ENCODE measurements at regions not wholly inside any gene's neighbourhood (a gene's known extent, or its start where the extent isn't known, plus 50 kb on each side); places are given as distances from the start of the nearest gene placed in this dataset.

GRCh38 chr4:181148470-181148869, 1094.7 kb upstream of the TENM3 start:
- 56 to 75% methylated on average over 5 of the region's 5 CpGs for whole genome bisulfite sequencing, 2 donors
- Histone ChIP-seq H3K9me3 (no peaks in the 10 kb centered on the region), H3K4me1 (no peaks in the 10 kb centered on the region), H3K4me3 (replicated peaks in 1 of 3) (no peak overlapping the region), H3K36me3 (no peaks in the 10 kb centered on the region), H3K27me3 (no peaks in the 10 kb centered on the region), H3K27ac (no peak overlapping the region)
- TF ChIP-seq, protein P1, sequence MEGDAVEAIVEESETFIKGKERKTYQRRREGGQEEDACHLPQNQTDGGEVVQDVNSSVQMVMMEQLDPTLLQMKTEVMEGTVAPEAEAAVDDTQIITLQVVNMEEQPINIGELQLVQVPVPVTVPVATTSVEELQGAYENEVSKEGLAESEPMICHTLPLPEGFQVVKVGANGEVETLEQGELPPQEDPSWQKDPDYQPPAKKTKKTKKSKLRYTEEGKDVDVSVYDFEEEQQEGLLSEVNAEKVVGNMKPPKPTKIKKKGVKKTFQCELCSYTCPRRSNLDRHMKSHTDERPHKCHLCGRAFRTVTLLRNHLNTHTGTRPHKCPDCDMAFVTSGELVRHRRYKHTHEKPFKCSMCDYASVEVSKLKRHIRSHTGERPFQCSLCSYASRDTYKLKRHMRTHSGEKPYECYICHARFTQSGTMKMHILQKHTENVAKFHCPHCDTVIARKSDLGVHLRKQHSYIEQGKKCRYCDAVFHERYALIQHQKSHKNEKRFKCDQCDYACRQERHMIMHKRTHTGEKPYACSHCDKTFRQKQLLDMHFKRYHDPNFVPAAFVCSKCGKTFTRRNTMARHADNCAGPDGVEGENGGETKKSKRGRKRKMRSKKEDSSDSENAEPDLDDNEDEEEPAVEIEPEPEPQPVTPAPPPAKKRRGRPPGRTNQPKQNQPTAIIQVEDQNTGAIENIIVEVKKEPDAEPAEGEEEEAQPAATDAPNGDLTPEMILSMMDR (IDR thresholded peaks at IDR 0.05), result no peak
- TF ChIP-seq POLR2A (IDR thresholded peaks at IDR 0.05), result no peak
- intact Hi-C loops (cut with DNase I), result no loop called here
- DNase-seq, result no peak

DNA sequence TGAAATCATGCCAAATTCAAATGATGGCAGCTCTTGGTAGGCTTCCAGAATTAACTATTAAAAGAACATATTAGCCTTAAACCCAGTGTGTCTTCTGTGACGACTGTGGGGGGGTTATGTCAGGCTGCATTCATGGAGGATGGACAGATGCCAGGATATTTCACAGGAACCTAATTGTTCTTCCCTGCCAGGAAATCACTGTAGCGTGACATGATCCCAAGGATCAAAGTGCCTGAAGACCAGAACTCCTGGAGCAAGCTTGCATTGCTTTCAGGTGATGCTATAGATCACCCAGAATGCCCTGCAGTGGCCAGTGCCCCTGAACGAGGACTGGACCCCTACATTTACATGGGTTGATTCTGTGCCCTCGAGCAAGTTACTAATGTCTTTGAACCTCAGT, 1093.0 kb upstream of the TENM3 start:
- H3K4me3 ChIP-seq (replicated peaks in 1 of 3), result no peak overlapping the region
- no peaks in the 10 kb centered on the region for H3K9me3 ChIP-seq
- TF ChIP-seq, protein P1 (IDR thresholded peaks at IDR 0.05), result no peak
- no peak for TF ChIP-seq POLR2A (IDR thresholded peaks at IDR 0.05)
- no peaks in the 10 kb centered on the region for H3K36me3 ChIP-seq
- 25 to 29% methylated on average over 4 of the region's 4 CpGs for WGBS, 2 donors
- H3K27ac ChIP-seq, result no peak overlapping the region
- H3K4me1 ChIP-seq, result no peaks in the 10 kb centered on the region
- H3K27me3 ChIP-seq, result no peaks in the 10 kb centered on the region
- intact Hi-C loops (cut with DNase I), result loop anchor here (5.0 kb wide), 1 partner anchor 382 kb away; no protein-coding TSS in a partner anchor
- no peak for DNase-seq

DNA sequence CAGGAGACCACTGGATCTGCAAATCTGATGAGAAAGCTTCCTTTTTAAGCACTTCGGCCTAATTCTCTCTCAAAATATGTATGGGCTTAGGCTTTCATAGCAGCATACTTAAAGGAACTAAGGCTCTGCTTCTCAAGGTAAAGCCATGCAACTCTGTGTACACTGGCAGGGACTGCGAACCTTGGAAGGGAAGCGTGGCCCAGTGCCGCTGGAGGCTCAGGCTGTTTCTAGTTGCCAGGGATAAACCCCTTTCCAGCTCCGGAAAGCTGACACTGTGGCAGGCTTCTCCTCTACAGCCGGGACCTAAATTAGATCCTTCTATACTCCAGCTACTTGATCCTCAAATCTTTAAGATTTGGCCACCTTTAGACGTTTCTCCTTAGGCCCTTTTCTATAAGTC, 1091.3 kb upstream of the TENM3 start:
- intact Hi-C loops (cut with DNase I), result loop anchor here (5.0 kb wide), 1 partner anchor 380 kb away; no protein-coding TSS in a partner anchor
- Histone ChIP-seq H3K9me3 (no peaks in the 10 kb centered on the region), H3K36me3 (no peaks in the 10 kb centered on the region), H3K27ac (no peak overlapping the region), H3K27me3 (no peaks in the 10 kb centered on the region), H3K4me1 (no peaks in the 10 kb centered on the region), H3K4me3 (replicated peaks in 1 of 3) (no peak overlapping the region)
- 78 to 81% methylated on average over 7 of the region's 7 CpGs for WGBS, 2 donors
- no peak for TF ChIP-seq POLR2A (IDR thresholded peaks at IDR 0.05)
- TF ChIP-seq, protein P1 (IDR thresholded peaks at IDR 0.05), result no peak
- DNase-seq, result no peak

- no peaks in the 10 kb centered on the region for H3K27me3 ChIP-seq
- no peak overlapping the region for H3K4me3 ChIP-seq (replicated peaks in 1 of 3)
- no peak for DNase-seq
- WGBS, 2 donors, result 70 to 73% methylated on average over 4 of the region's 4 CpGs
- no peak for TF ChIP-seq POLR2A (IDR thresholded peaks at IDR 0.05)
- TF ChIP-seq, protein P1 (IDR thresholded peaks at IDR 0.05), result no peak
- intact Hi-C loops (cut with DNase I), result no loop called here
- no peaks in the 10 kb centered on the region for H3K9me3 ChIP-seq
- no peaks in the 10 kb centered on the region for H3K36me3 ChIP-seq
- no peak overlapping the region for H3K27ac ChIP-seq
- no peaks in the 10 kb centered on the region for H3K4me1 ChIP-seq
Measured at GRCh38 chr4:181157647-181158046, 1085.6 kb upstream of the TENM3 start.

DNA sequence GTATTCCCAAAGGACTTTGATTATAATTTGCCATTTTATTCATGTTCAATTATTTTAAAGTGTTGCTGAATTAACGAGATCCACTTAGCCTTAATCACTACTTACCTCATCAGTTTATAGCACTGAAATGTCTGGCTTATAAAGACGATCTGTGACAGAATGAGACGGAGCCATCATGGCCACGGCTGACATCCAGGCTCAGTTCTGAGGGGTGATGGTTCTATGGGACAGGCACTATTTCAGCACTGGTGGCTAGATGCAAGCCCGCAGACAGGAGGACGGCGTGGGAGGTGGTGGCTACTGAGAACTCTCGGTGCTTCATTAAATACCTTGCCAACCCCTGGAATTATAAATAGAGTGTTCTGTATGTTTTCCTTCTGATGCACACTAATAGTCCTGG, 1084.2 kb upstream of the TENM3 start:
- DNase-seq, result no peak
- Histone ChIP-seq H3K4me1 (no peaks in the 10 kb centered on the region), H3K27ac (no peak overlapping the region), H3K9me3 (no peaks in the 10 kb centered on the region), H3K36me3 (no peaks in the 10 kb centered on the region), H3K27me3 (no peaks in the 10 kb centered on the region), H3K4me3 (replicated peaks in 1 of 3) (no peak overlapping the region)
- intact Hi-C loops (cut with DNase I), result no loop called here
- 80 to 85% methylated on average over 8 of the region's 8 CpGs for WGBS, 2 donors
- TF ChIP-seq POLR2A (IDR thresholded peaks at IDR 0.05), result no peak
- TF ChIP-seq, protein P1 (IDR thresholded peaks at IDR 0.05), result no peak
